ENCODE measurements at regions not wholly inside any gene's neighbourhood (a gene's known extent, or its start where the extent isn't known, plus 50 kb on each side); places are given as distances from the start of the nearest gene placed in this dataset.

GRCh38 chrX:44400588-44400987, 57.1 kb upstream of the EFHC2 start:
- H3K27me3 ChIP-seq (ENCODE audit: low read depth), result no peaks in the 10 kb centered on the region
- TF ChIP-seq CTCF (IDR thresholded peaks at IDR 0.05), result no peak
- intact Hi-C loops (cut with DNase I), result no loop called here
- H3K27ac ChIP-seq, result no peak overlapping the region
- H3K4me1 ChIP-seq, result no peaks in the 10 kb centered on the region
- H3K4me3 ChIP-seq, result no peak overlapping the region
- DNase-seq, result peak; percentile 37
- H3K36me3 ChIP-seq, result no peaks in the 10 kb centered on the region
- no peaks in the 10 kb centered on the region for H3K9me3 ChIP-seq
- ATAC-seq, result no peak

GRCh38 chrX:44400161-44400560, 56.7 kb upstream of the EFHC2 start:
- no peaks in the 10 kb centered on the region for H3K36me3 ChIP-seq
- H3K9me3 ChIP-seq, result no peaks in the 10 kb centered on the region
- ATAC-seq (no peak), DNase-seq (no peak)
- TF ChIP-seq CTCF (IDR thresholded peaks at IDR 0.05), result no peak
- no peak overlapping the region for H3K27ac ChIP-seq
- H3K27me3 ChIP-seq (ENCODE audit: low read depth), result no peaks in the 10 kb centered on the region
- intact Hi-C loops (cut with DNase I), result no loop called here
- no peak overlapping the region for H3K4me3 ChIP-seq
- no peaks in the 10 kb centered on the region for H3K4me1 ChIP-seq

Measured in lower lobe of right lung (tissue), 2 donors.